A549 (cell line): ENCODE measurements at regions not wholly inside any gene's neighbourhood (a gene's known extent, or its start where the extent isn't known, plus 50 kb on each side); places are given as distances from the start of the nearest gene placed in this dataset.

Source experiments
- ATAC-seq, 2 experiments: fragments of 200-7000 bp in 1 of 2; fragments of >200 bp in 1 of 2; cut with Nextera tagmentation in 1 of 2; cut with Tn5 transposase in 1 of 2; 3 replicates each; pipeline versions ENCODE4 v1.8.0 to v1.9.1; 2018 to 2020; ENCODE audit warnings: mild to moderate bottlenecking in 1 of 2, moderate library complexity in 1 of 2
- CTCF ChIA-PET: fragments of 300-600 bp; sonication (Branson Sonifier 250); formaldehyde crosslinking; extraction: SDS; loops from one replicate; lab custom pipeline; 2021; ENCODE audit warnings: antibody characterized with exemption, inconsistent platforms; lab: Yijun Ruan, JAX
- POLR2A ChIA-PET: fragments of 350-600 bp; formaldehyde crosslinking; extraction: SDS; loops from one replicate; lab custom pipeline; 2021; ENCODE audit warnings: antibody characterized with exemption, inconsistent platforms; lab: Yijun Ruan, JAX
- DNase-seq, 2 experiments: peaks; one replicate each; pipeline versions ENCODE4 v3.0.0 to v3.0.0-alpha.2; 2011 to 2016; ENCODE audit warnings: low read depth in 1 of 2, low spot score in 1 of 2
- FAIRE-seq: peaks from 2 replicates; lab custom pipeline; 2011; peaks lifted over from hg19 to GRCh38; lab: Jason Lieb, UNC
- H3K27ac ChIP-seq, 2 experiments: fragments of >200 bp; sonication (Bioruptor Twin); formaldehyde crosslinking; 3 replicates each; pipeline ENCODE4 v1.5.1; 2016 to 2017
- H3K4me1 ChIP-seq: fragments of >200 bp; sonication (Bioruptor Twin); formaldehyde crosslinking; 3 replicates; pipeline ENCODE4 v1.6.1; 2016
- H3K4me2 ChIP-seq: fragments of >200 bp; sonication (Bioruptor Twin); formaldehyde crosslinking; 3 replicates; pipeline ENCODE4 v1.6.1; 2016
- H3K4me3 ChIP-seq: fragments of >200 bp; sonication (Bioruptor Twin); formaldehyde crosslinking; 3 replicates; pipeline ENCODE4 v1.5.1; 2016
- H3K9me3 ChIP-seq: fragments of >200 bp; sonication (Bioruptor Twin); formaldehyde crosslinking; 3 replicates; pipeline ENCODE4 v1.6.1; 2016
- BHLHE40 ChIP-seq: IDR thresholded peaks from 2 replicates; pipeline ENCODE4 v1.6.1; 2012; ENCODE audit warnings: low read depth, low read length, inconsistent platforms
- CBX2 ChIP-seq: fragments of 200-600 bp; sonication (generic); IDR thresholded peaks from 2 replicates; pipeline ENCODE4 v1.6.1; 2016; ENCODE audit warnings: low read depth, mild to moderate bottlenecking, borderline replicate concordance
- CHD2 ChIP-seq: fragments of 150-350 bp; IDR thresholded peaks from 2 replicates; pipeline ENCODE4 v1.6.1; 2014; ENCODE audit warnings: low read length; ENCODE audit not compliant: partially characterized antibody
- CHD4 ChIP-seq: fragments of 200-600 bp; sonication (generic); IDR thresholded peaks from 2 replicates; pipeline ENCODE4 v1.6.1; 2016; ENCODE audit warnings: antibody characterized with exemption, mild to moderate bottlenecking, borderline replicate concordance
- FOSB ChIP-seq: fragments of 250-450 bp; sonication (Bioruptor Pico); IDR thresholded peaks from 2 replicates; pipeline ENCODE4 v1.5.0; 2020; ENCODE audit warnings: mild to moderate bottlenecking, moderate library complexity
- GATA3 ChIP-seq: IDR thresholded peaks from 2 replicates; pipeline ENCODE4 v1.6.1; 2012; ENCODE audit warnings: borderline replicate concordance
- HDAC2 ChIP-seq: fragments of 200-600 bp; sonication (generic); IDR thresholded peaks from 2 replicates; pipeline ENCODE4 v1.6.1; 2016
- HOXB5 ChIP-seq: fragments of 250-450 bp; sonication (Bioruptor Pico); IDR thresholded peaks from 2 replicates; pipeline ENCODE4 v1.5.0; 2020; ENCODE audit warnings: mild to moderate bottlenecking, moderate library complexity
- KDM5A ChIP-seq: fragments of 200-600 bp; sonication (generic); IDR thresholded peaks from 2 replicates; pipeline ENCODE4 v1.6.1; 2016; ENCODE audit warnings: antibody characterized with exemption, mild to moderate bottlenecking
- MAFK ChIP-seq: fragments of 450-650 bp; IDR thresholded peaks from 2 replicates; pipeline ENCODE4 v1.6.1; 2014; ENCODE audit not compliant: partially characterized antibody
- MAZ ChIP-seq: fragments of 150-350 bp; IDR thresholded peaks from 2 replicates; pipeline ENCODE4 v1.6.1; 2014; ENCODE audit warnings: antibody characterized with exemption, low read depth, low read length, borderline replicate concordance
- MYC ChIP-seq: IDR thresholded peaks from 2 replicates; pipeline ENCODE4 v1.6.1; 2012; ENCODE audit warnings: mild to moderate bottlenecking, inconsistent platforms, low read length, improper control_type of control experiment, borderline replicate concordance
- NFE2L2 ChIP-seq: fragments of 150-350 bp; conservative IDR thresholded peaks from 2 replicates; pipeline ENCODE4 v1.6.1; 2014; ENCODE audit warnings: low read length
- NPAS2 ChIP-seq: fragments of 250-450 bp; sonication (Bioruptor Pico); IDR thresholded peaks from 2 replicates; pipeline ENCODE4 v1.8.0; 2022; ENCODE audit warnings: mild to moderate bottlenecking, moderate library complexity, borderline replicate concordance
- NR3C1 ChIP-seq: fragments of >200 bp; sonication (Bioruptor Twin); formaldehyde crosslinking; IDR thresholded peaks from 3 replicates; pipeline ENCODE4 v1.6.1; 2017
- POLR2A ChIP-seq: IDR thresholded peaks from 2 replicates; pipeline ENCODE4 v1.6.1; 2012; ENCODE audit warnings: mild to moderate bottlenecking, low read length
- POLR2AphosphoS2 ChIP-seq: conservative IDR thresholded peaks from 2 replicates; pipeline ENCODE4 v1.6.1; 2012; ENCODE audit warnings: low read length, improper control_type of control experiment, inconsistent platforms
- RAD21 ChIP-seq, 2 experiments: fragments of >200 bp in 1 of 2; sonication (Bioruptor Twin) in 1 of 2; formaldehyde crosslinking in 1 of 2; IDR thresholded peaks in 1 of 2; conservative IDR thresholded peaks in 1 of 2; 2 replicates in 1 of 2; 3 replicates in 1 of 2; pipeline ENCODE4 v1.6.1; 2012 to 2018; ENCODE audit warnings: inconsistent platforms in 1 of 2
- REST ChIP-seq: fragments of 200-600 bp; sonication (generic); IDR thresholded peaks from 2 replicates; pipeline ENCODE4 v1.6.1; 2016; ENCODE audit warnings: antibody characterized with exemption, mild to moderate bottlenecking, moderate library complexity
- TFCP2L1 ChIP-seq: fragments of 250-450 bp; sonication (Bioruptor Pico); IDR thresholded peaks from 2 replicates; pipeline ENCODE4 v1.5.0; 2021; ENCODE audit warnings: mild to moderate bottlenecking
- TP53 ChIP-seq: fragments of 250-450 bp; sonication (Bioruptor Pico); IDR thresholded peaks from 2 replicates; pipeline ENCODE4 v1.5.0; 2021; ENCODE audit warnings: mild to moderate bottlenecking, moderate library complexity
- ZFP36 ChIP-seq: fragments of 450-650 bp; IDR thresholded peaks from 2 replicates; pipeline ENCODE4 v1.6.1; 2014; ENCODE audit warnings: borderline replicate concordance; ENCODE audit not compliant: partially characterized antibody
- ZSCAN20 ChIP-seq: fragments of 250-450 bp; sonication (Bioruptor Pico); IDR thresholded peaks from 2 replicates; pipeline ENCODE4 v1.8.0; 2022; ENCODE audit warnings: mild to moderate bottlenecking, moderate library complexity
- WGBS: methylation state at CpG from one replicate; pipeline ENCODE4 v1.1.6; 2017; ENCODE audit errors: missing lambda C conversion rate; 5-methylcytosine and 5-hydroxymethylcytosine counted together
- TF ChIP-seq, protein P1 (sequence below): fragments of >200 bp; sonication (Bioruptor Twin); formaldehyde crosslinking; IDR thresholded peaks from 3 replicates; pipeline ENCODE4 v1.6.1; 2016
- TF ChIP-seq, protein P2 (sequence below): fragments of 250-450 bp; sonication (Bioruptor Pico); IDR thresholded peaks from 2 replicates; pipeline ENCODE4 v1.5.0; 2021; ENCODE audit warnings: mild to moderate bottlenecking, moderate library complexity, borderline replicate concordance

DNA sequence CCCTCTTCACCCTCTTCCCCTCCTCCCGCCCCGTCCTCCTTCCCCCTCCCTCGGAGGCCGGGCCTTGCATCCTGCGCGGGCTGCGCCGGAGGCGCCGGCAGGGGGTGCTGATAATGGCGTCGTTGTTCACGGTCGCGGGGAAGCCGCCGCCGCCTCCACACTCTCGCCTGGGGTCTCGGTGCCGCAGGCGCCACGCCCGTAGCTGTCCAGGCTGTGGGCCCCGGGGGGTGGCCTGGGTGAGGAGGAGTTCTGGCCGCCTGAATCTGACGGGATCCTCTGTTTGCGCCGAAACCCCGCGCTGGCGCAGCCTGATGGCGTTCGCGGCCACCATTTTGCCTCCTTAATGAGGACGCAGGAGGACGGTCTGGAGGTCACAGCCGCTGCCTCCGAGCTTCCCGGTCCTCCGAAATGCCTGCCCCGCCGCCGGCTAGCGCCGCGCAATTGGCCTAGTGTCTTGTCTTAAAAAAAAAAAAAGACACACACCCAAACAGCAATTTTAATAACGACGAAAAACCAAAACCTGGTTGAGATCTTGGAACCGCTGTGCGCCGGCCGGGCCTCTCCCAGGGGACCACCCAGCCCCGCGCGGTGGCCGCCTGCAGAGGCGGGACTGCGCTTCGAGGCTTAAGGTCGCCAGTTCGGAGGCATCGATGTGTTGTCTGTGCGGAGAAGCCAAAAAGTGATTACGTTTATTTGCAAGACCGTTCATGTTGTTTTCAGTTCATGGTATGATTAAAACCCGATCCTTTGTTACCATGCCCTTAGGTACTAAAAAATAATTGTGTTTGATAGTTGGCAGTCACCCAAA, 106.6 kb upstream of the HNRNPU start (continued):
- no peak for TF ChIP-seq REST
- peak; percentile 36 to 53 for TF ChIP-seq RAD21 (conservative IDR thresholded peaks at IDR 0.05 in 1 of 2, IDR thresholded peaks at IDR 0.05 in 1 of 2)
- TF ChIP-seq CHD4, result no peak

DNA sequence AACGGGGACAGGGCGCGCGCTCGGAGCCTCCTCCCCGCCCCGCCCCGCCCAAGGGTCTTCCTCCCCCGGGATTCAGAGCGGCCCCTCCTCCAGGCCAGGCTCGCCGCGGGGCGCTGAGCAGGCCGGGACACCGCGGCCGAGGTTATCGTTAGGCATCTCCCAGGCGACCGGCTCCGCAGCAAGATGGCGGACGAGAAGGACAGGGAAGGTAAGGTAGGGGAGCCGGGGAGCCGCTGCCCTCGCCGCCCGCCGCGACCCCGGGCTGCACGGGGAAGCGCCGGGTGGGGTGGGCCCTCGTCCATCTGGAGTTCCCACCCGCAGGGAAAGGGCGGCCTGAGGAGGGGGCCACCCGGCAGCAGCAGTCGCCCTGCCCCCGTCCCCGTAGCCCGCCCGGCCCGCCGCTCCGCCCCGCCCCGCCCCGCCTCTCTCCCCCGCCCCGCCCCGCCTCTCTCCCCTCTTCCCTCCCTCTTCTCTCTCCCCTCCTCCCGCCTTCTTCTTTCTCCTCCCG, 105.9 kb upstream of the HNRNPU start:
- FAIRE-seq, result no peak
- H3K9me3 ChIP-seq, result no peaks in the 10 kb centered on the region
- TF ChIP-seq NPAS2 (CRISPR knock-in tag) (no peak), ZSCAN20 (no peak), MAZ (0 out of 2 replicates have a peak, but pooled peaks have one; percentile 34), TFCP2L1 (peak; percentile 44; the same call in 1 of the 2 replicates), NFE2L2 (no peak), POLR2A (peak; percentile 44), FOSB (CRISPR knock-in tag) (0 out of 2 replicates have a peak, but pooled peaks have one; percentile 3)
- TF ChIP-seq, protein P1, sequence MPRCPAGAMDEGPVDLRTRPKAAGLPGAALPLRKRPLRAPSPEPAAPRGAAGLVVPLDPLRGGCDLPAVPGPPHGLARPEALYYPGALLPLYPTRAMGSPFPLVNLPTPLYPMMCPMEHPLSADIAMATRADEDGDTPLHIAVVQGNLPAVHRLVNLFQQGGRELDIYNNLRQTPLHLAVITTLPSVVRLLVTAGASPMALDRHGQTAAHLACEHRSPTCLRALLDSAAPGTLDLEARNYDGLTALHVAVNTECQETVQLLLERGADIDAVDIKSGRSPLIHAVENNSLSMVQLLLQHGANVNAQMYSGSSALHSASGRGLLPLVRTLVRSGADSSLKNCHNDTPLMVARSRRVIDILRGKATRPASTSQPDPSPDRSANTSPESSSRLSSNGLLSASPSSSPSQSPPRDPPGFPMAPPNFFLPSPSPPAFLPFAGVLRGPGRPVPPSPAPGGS, result 0 out of 3 replicates have a peak, but pooled peaks have one; percentile 30
- TF ChIP-seq, all 56 proteins: peak for 5
- Histone ChIP-seq H3K4me2 (peak overlapping the region; percentile 68), H3K27ac (peak overlapping the region; percentile 93), H3K4me3 (peak overlapping the region; percentile 57), H3K4me1 (peaks cover 36% of the 10 kb centered on the region)
- peak; percentile 80 to 86 for ATAC-seq
- POLR2A ChIA-PET, result interaction anchor here (0.7 to 5.0 kb wide), 8 partner anchors 16 to 501 kb away, joined by 3 to 102 read pairs (median 4); partner anchors contain the start of genes COX20 and HNRNPU
- peak in 1 of 2 experiments; percentile 90 for DNase-seq
- CTCF ChIA-PET, result interaction anchor here (0.8 to 2.5 kb wide), 7 partner anchors 13 to 117 kb away, joined by 3 to 14 read pairs (median 6); no protein-coding TSS in a partner anchor
- 0% methylated on average over 1 of the region's 55 CpGs for WGBS

- CTCF ChIA-PET, result interaction anchor here (1.3 to 1.8 kb wide), 4 partner anchors 15 to 74 kb away, joined by 3 to 8 read pairs (median 5); no protein-coding TSS in a partner anchor
- Histone ChIP-seq H3K9me3 (no peaks in the 10 kb centered on the region), H3K4me2 (peak overlapping the region; percentile 68), H3K27ac (peak overlapping the region; percentile 93), H3K4me1 (peaks cover 43% of the 10 kb centered on the region), H3K4me3 (peak overlapping the region; percentile 57)
- POLR2A ChIA-PET, result interaction anchor here (0.6 to 5.0 kb wide), 7 partner anchors 10 to 135 kb away, joined by 3 to 102 read pairs (median 4); partner anchors contain the start of genes COX20 and HNRNPU
- DNase-seq (peak in 1 of 2 experiments; percentile 91), ATAC-seq (peak; percentile 62 to 65), FAIRE-seq (no peak)
- 5% methylated on average over 52 of the region's 54 CpGs for WGBS
- TF ChIP-seq ZFP36 (no peak), BHLHE40 (peak; percentile 98), POLR2AphosphoS2 (no peak), CBX2 (no peak), MAZ (peak; percentile 24; the same call in 1 of the 2 replicates), HOXB5 (peak; percentile 71; the same call in 1 of the 2 replicates), MYC (peak; percentile 58; the same call in 1 of the 2 replicates), NR3C1 (no peak), TP53 (CRISPR knock-in tag) (peak; percentile 39; the same call in 1 of the 2 replicates), MAFK (no peak), CHD2 (no peak), KDM5A (no peak), NPAS2 (CRISPR knock-in tag) (no peak), GATA3 (no peak), HDAC2 (no peak), POLR2A (peak; percentile 38), ZSCAN20 (no peak)
- TF ChIP-seq, protein P2, sequence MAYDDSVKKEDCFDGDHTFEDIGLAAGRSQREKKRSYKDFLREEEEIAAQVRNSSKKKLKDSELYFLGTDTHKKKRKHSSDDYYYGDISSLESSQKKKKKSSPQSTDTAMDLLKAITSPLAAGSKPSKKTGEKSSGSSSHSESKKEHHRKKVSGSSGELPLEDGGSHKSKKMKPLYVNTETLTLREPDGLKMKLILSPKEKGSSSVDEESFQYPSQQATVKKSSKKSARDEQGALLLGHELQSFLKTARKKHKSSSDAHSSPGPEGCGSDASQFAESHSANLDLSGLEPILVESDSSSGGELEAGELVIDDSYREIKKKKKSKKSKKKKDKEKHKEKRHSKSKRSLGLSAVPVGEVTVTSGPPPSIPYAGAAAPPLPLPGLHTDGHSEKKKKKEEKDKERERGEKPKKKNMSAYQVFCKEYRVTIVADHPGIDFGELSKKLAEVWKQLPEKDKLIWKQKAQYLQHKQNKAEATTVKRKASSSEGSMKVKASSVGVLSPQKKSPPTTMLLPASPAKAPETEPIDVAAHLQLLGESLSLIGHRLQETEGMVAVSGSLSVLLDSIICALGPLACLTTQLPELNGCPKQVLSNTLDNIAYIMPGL (CRISPR knock-in tag), result no peak
Observed at GRCh38 chr1:244969355-244970235, 105.3 kb upstream of the HNRNPU start.
